Osteocyte (in vitro differentiated cells): ENCODE measurements at regions not wholly inside any gene's neighbourhood (a gene's known extent, or its start where the extent isn't known, plus 50 kb on each side); places are given as distances from the start of the nearest gene placed in this dataset.

Experiments used
- DNase-seq: peaks from one replicate; pipeline ENCODE4 v3.0.0; 2021; ENCODE audit warnings: mixed read lengths; ENCODE audit not compliant: unreplicated experiment; ENCODE audit errors: extremely low spot score
- H3K27ac Mint-ChIP-seq: one replicate; pipeline ENCODE4 v1.8.0; 2021; ENCODE audit warnings: mild to moderate bottlenecking, mixed read lengths; ENCODE audit not compliant: unreplicated experiment
- H3K27me3 Mint-ChIP-seq: one replicate; pipeline ENCODE4 v1.8.0; 2021; ENCODE audit warnings: mixed read lengths; ENCODE audit not compliant: unreplicated experiment
- H3K36me3 Mint-ChIP-seq: one replicate; pipeline ENCODE4 v1.8.0; 2021; ENCODE audit warnings: mixed read lengths; ENCODE audit not compliant: unreplicated experiment
- H3K4me1 Mint-ChIP-seq: one replicate; pipeline ENCODE4 v1.8.0; 2021; ENCODE audit warnings: mixed read lengths; ENCODE audit not compliant: unreplicated experiment
- H3K4me3 Mint-ChIP-seq: one replicate; pipeline ENCODE4 v1.8.0; 2021; ENCODE audit warnings: mild to moderate bottlenecking, moderate library complexity, mixed read lengths; ENCODE audit not compliant: unreplicated experiment
- H3K9me3 Mint-ChIP-seq: one replicate; pipeline ENCODE4 v1.8.0; 2021; ENCODE audit warnings: mixed read lengths; ENCODE audit not compliant: unreplicated experiment
- CTCF ChIP-seq: fragments of 200-600 bp; sonication (generic); IDR thresholded peaks from 2 replicates; pipeline ENCODE4 v1.5.0; 2021; ENCODE audit warnings: antibody characterized with exemption, mild to moderate bottlenecking, moderate library complexity

GRCh38 chr15:93811305-93811704, 420.1 kb upstream of the MCTP2 start:
- no peak overlapping the region for H3K4me3 Mint-ChIP-seq
- H3K27ac Mint-ChIP-seq: no peak overlapping the region
- no peak for TF ChIP-seq CTCF
- H3K9me3 Mint-ChIP-seq: peaks cover 10% of the 10 kb centered on the region
- peaks cover 5% of the 10 kb centered on the region for H3K27me3 Mint-ChIP-seq
- no peaks in the 10 kb centered on the region for H3K4me1 Mint-ChIP-seq
- DNase-seq: no peak
- H3K36me3 Mint-ChIP-seq: no peaks in the 10 kb centered on the region

- Mint-ChIP-seq H3K27ac (no peak overlapping the region), H3K4me3 (no peak overlapping the region)
Measured at GRCh38 chr15:93809516-93809915, 421.8 kb upstream of the MCTP2 start.

GRCh38 chr15:93803421-93804152, 427.8 kb upstream of the MCTP2 start:
- Mint-ChIP-seq H3K27ac (no peak overlapping the region), H3K4me1 (no peaks in the 10 kb centered on the region), H3K36me3 (no peaks in the 10 kb centered on the region), H3K9me3 (no peaks in the 10 kb centered on the region), H3K4me3 (no peak overlapping the region), H3K27me3 (peaks cover 7% of the 10 kb centered on the region)
- no peak for TF ChIP-seq CTCF
- DNase-seq: no peak

More at GRCh38 chr15:93809516-93809915, 421.8 kb upstream of the MCTP2 start:
- Mint-ChIP-seq H3K9me3 (peaks cover 5% of the 10 kb centered on the region), H3K36me3 (no peaks in the 10 kb centered on the region), H3K4me1 (no peaks in the 10 kb centered on the region), H3K27me3 (peaks cover 9% of the 10 kb centered on the region)
- no peak for DNase-seq
- TF ChIP-seq CTCF: no peak

GRCh38 chr15:93801206-93801605, 430.2 kb upstream of the MCTP2 start:
- Mint-ChIP-seq H3K4me1 (no peaks in the 10 kb centered on the region), H3K36me3 (no peaks in the 10 kb centered on the region), H3K4me3 (no peak overlapping the region)

GRCh38 chr15:93800805-93801204, 430.6 kb upstream of the MCTP2 start:
- no peak for TF ChIP-seq CTCF
- Mint-ChIP-seq H3K4me3 (no peak overlapping the region), H3K27me3 (peaks cover 4% of the 10 kb centered on the region), H3K36me3 (no peaks in the 10 kb centered on the region), H3K9me3 (no peaks in the 10 kb centered on the region), H3K27ac (no peak overlapping the region), H3K4me1 (no peaks in the 10 kb centered on the region)
- DNase-seq: no peak

More at GRCh38 chr15:93801206-93801605, 430.2 kb upstream of the MCTP2 start:
- no peak for DNase-seq
- Mint-ChIP-seq H3K27me3 (peaks cover 4% of the 10 kb centered on the region), H3K27ac (no peak overlapping the region), H3K9me3 (no peaks in the 10 kb centered on the region)
- no peak for TF ChIP-seq CTCF
